ENCODE measurements at regions not wholly inside any gene's neighbourhood (a gene's known extent, or its start where the extent isn't known, plus 50 kb on each side); places are given as distances from the start of the nearest gene placed in this dataset.

GRCh38 chr11:87394924-87395323 is 357.2 kb downstream of the TMEM135 start:
- no peak overlapping the region for H3K4me2 ChIP-seq (ENCODE audit: low read length)

DNA sequence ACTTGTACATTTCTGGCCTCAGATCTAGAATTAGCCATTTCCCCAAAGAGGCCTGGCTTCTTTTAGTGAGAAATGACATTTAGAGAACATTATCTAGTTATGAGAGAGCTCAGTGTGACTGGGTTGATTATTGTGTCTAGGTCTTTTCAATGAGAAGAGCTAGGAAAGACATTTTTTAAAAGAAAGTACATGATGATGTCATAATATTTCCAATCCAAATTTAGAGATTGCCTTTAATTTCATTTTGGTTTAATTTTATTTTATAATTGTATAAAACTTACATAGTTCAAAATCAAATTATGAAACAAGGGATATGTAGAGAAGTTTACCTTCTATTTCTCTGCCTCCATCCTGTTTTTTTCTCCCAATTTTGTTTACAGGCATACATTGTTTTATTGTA is 354.9 kb downstream of the TMEM135 start:
- no peaks in the 10 kb centered on the region for H4K20me1 ChIP-seq (ENCODE audit: low read length)
- H3K4me3 ChIP-seq (ENCODE audit: low read length) = no peak overlapping the region
- no peaks in the 10 kb centered on the region for H3F3A ChIP-seq (ENCODE audit: low read length, unreplicated experiment)
- no peak overlapping the region for H2AFZ ChIP-seq (ENCODE audit: low read length)
- no peaks in the 10 kb centered on the region for H3K79me2 ChIP-seq (ENCODE audit: low read length)
- no peaks in the 10 kb centered on the region for H3K27me3 ChIP-seq (ENCODE audit: low read length)
- no peaks in the 10 kb centered on the region for H3K9me2 ChIP-seq (replicated peaks; ENCODE audit: low read length)
- intact Hi-C loops (cut with micrococcal nuclease) = no loop called here
- no peak overlapping the region for H3K9ac ChIP-seq (ENCODE audit: low read length)
- no peak for TF ChIP-seq EZH2 (IDR thresholded peaks at IDR 0.05; ENCODE audit: low read length, unreplicated experiment)
- no peak for TF ChIP-seq EZH2phosphoT487 (IDR thresholded peaks at IDR 0.05; ENCODE audit: borderline replicate concordance, low read length)
- TF ChIP-seq CTCF (conservative IDR thresholded peaks at IDR 0.05; ENCODE audit: low read depth, low read length) = no peak
- H3K27ac ChIP-seq (ENCODE audit: low read length) = no peak overlapping the region
- ChIA-PET POLR2A (ENCODE audit: unreplicated experiment) (no interaction called here), CTCF (no interaction called here)
- DNase-seq = no peak
- no peaks in the 10 kb centered on the region for H3K36me3 ChIP-seq (ENCODE audit: low read depth, low read length)
- no TSS peak for BruUV-seq (replicated peaks)
- ATAC-seq = no peak
- no peaks in the 10 kb centered on the region for H3K9me3 ChIP-seq (ENCODE audit: low read length)
- H3K4me2 ChIP-seq (ENCODE audit: low read length) = no peak overlapping the region
- H3K4me1 ChIP-seq (ENCODE audit: insufficient read depth, low read length) = peaks cover 8% of the 10 kb centered on the region; the same call in 1 of the 2 replicates

More at GRCh38 chr11:87394924-87395323, 357.2 kb downstream of the TMEM135 start:
- H3K79me2 ChIP-seq (ENCODE audit: low read length) = no peaks in the 10 kb centered on the region
- intact Hi-C loops (cut with micrococcal nuclease) = no loop called here
- H3K36me3 ChIP-seq (ENCODE audit: low read depth, low read length) = no peaks in the 10 kb centered on the region
- DNase-seq (no peak), ATAC-seq (no peak)
- H3K27me3 ChIP-seq (ENCODE audit: low read length) = no peaks in the 10 kb centered on the region
- H3K9ac ChIP-seq (ENCODE audit: low read length) = no peak overlapping the region
- CTCF ChIA-PET = no interaction called here
- no peaks in the 10 kb centered on the region for H4K20me1 ChIP-seq (ENCODE audit: low read length)
- H3K9me2 ChIP-seq (replicated peaks; ENCODE audit: low read length) = no peaks in the 10 kb centered on the region
- H3K4me3 ChIP-seq (ENCODE audit: low read length) = no peak overlapping the region
- POLR2A ChIA-PET (ENCODE audit: unreplicated experiment) = no interaction called here
- H3K27ac ChIP-seq (ENCODE audit: low read length) = no peak overlapping the region
- BruUV-seq (replicated peaks) = no TSS peak
- H2AFZ ChIP-seq (ENCODE audit: low read length) = no peak overlapping the region
- no peaks in the 10 kb centered on the region for H3F3A ChIP-seq (ENCODE audit: low read length, unreplicated experiment)
- no peaks in the 10 kb centered on the region for H3K9me3 ChIP-seq (ENCODE audit: low read length)
- peaks cover 8% of the 10 kb centered on the region; the same call in 1 of the 2 replicates for H3K4me1 ChIP-seq (ENCODE audit: insufficient read depth, low read length)
- no peak for TF ChIP-seq EZH2 (IDR thresholded peaks at IDR 0.05; ENCODE audit: low read length, unreplicated experiment)
- TF ChIP-seq CTCF (conservative IDR thresholded peaks at IDR 0.05; ENCODE audit: low read depth, low read length) = no peak
- TF ChIP-seq EZH2phosphoT487 (IDR thresholded peaks at IDR 0.05; ENCODE audit: borderline replicate concordance, low read length) = no peak

- H3K4me1 ChIP-seq (ENCODE audit: insufficient read depth, low read length) = no peaks in the 10 kb centered on the region
- no peaks in the 10 kb centered on the region for H4K20me1 ChIP-seq (ENCODE audit: low read length)
- intact Hi-C loops (cut with micrococcal nuclease) = no loop called here
- no peak overlapping the region for H3K4me3 ChIP-seq (ENCODE audit: low read length)
- POLR2A ChIA-PET (ENCODE audit: unreplicated experiment) = no interaction called here
- H3K27ac ChIP-seq (ENCODE audit: low read length) = no peak overlapping the region
- H3K36me3 ChIP-seq (ENCODE audit: low read depth, low read length) = no peaks in the 10 kb centered on the region
- ATAC-seq (no peak), DNase-seq (no peak)
- BruUV-seq (replicated peaks) = no TSS peak
- H3K4me2 ChIP-seq (ENCODE audit: low read length) = no peak overlapping the region
- no peaks in the 10 kb centered on the region for H3K79me2 ChIP-seq (ENCODE audit: low read length)
- no peak overlapping the region for H2AFZ ChIP-seq (ENCODE audit: low read length)
- H3F3A ChIP-seq (ENCODE audit: low read length, unreplicated experiment) = no peaks in the 10 kb centered on the region
- H3K9me2 ChIP-seq (replicated peaks; ENCODE audit: low read length) = no peaks in the 10 kb centered on the region
- CTCF ChIA-PET = no interaction called here
- no peak overlapping the region for H3K9ac ChIP-seq (ENCODE audit: low read length)
- H3K27me3 ChIP-seq (ENCODE audit: low read length) = no peaks in the 10 kb centered on the region
- TF ChIP-seq CTCF (conservative IDR thresholded peaks at IDR 0.05; ENCODE audit: low read depth, low read length) (no peak), EZH2phosphoT487 (IDR thresholded peaks at IDR 0.05; ENCODE audit: borderline replicate concordance, low read length) (no peak), EZH2 (IDR thresholded peaks at IDR 0.05; ENCODE audit: low read length, unreplicated experiment) (no peak)
- no peaks in the 10 kb centered on the region for H3K9me3 ChIP-seq (ENCODE audit: low read length)
These were observed 353.8 kb downstream of the TMEM135 start for GRCh38 chr11:87391496-87391895.

Data from PC-3 (cell line).